Stomach (tissue), 8 donors: ENCODE measurements at regions not wholly inside any gene's neighbourhood (a gene's known extent, or its start where the extent isn't known, plus 50 kb on each side); places are given as distances from the start of the nearest gene placed in this dataset.
A peak's percentile ranks its signal among the peaks of the same experiment; 100 is the strongest.

Experiments used
- DNase-seq, 2 donors: peaks; one replicate each; pipeline versions ENCODE4 v3.0.0 to v3.0.0-alpha.2; 2013 to 2019
- H3K27ac ChIP-seq, 5 donors: fragments of 200-600 bp in 4 of 5; sonication (generic) in 4 of 5; one replicate each; pipeline ENCODE4 v1.5.1; 2013 to 2019; ENCODE audit warnings: mild to moderate bottlenecking in 1 of 5, moderate library complexity in 1 of 5
- H3K27me3 ChIP-seq, 3 donors: fragments of 200-600 bp; sonication (generic); one replicate each; pipeline ENCODE4 v1.5.1; 2017 to 2019; ENCODE audit warnings: mixed run types in 1 of 3
- H3K36me3 ChIP-seq, 4 donors: fragments of 200-600 bp; sonication (generic); 1 replicate in 3 of 4; 2 replicates in 1 of 4; pipeline ENCODE4 v1.5.1; 2016 to 2019
- H3K4me1 ChIP-seq, 4 donors: fragments of 200-600 bp; sonication (generic); one replicate each; pipeline ENCODE4 v1.5.1; 2016 to 2019
- H3K4me3 ChIP-seq, 4 donors: fragments of 200-600 bp; sonication (generic) in 3 of 4; one replicate each; pipeline ENCODE4 v1.5.1; 2016 to 2019; ENCODE audit warnings: mild to moderate bottlenecking in 1 of 4
- H3K9me3 ChIP-seq, 4 donors: fragments of 200-600 bp; sonication (generic); one replicate each; pipeline ENCODE4 v1.5.1; 2016 to 2019
- CTCF ChIP-seq, 7 experiments: fragments of 450-650 bp in 4 of 7; fragments of 200-600 bp in 3 of 7; sonication (generic) in 3 of 7; IDR thresholded peaks; one replicate each; pipeline ENCODE4 v1.5.1; 2016 to 2019; ENCODE audit warnings: antibody characterized with exemption in 7 of 7, control low read depth in 2 of 7, mild to moderate bottlenecking in 1 of 7
- EP300 ChIP-seq: sonication (generic); formaldehyde crosslinking; IDR thresholded peaks from one replicate; pipeline ENCODE4 v1.6.1; 2017; ENCODE audit warnings: antibody characterized with exemption
- POLR2A ChIP-seq, 4 donors: fragments of 450-650 bp; IDR thresholded peaks; one replicate each; pipeline ENCODE4 v1.6.1; 2016; ENCODE audit warnings: antibody characterized with exemption in 4 of 4, control low read depth in 2 of 4, mild to moderate bottlenecking in 1 of 4, moderate library complexity in 1 of 4
- POLR2AphosphoS5 ChIP-seq, 3 donors: sonication (generic); formaldehyde crosslinking; IDR thresholded peaks; one replicate each; pipeline ENCODE4 v1.6.1; 2016; ENCODE audit warnings: antibody characterized with exemption in 3 of 3
- WGBS, 5 donors: extraction: QIAGEN DNeasy Blood & Tissue Kit in 3 of 5; methylation state at CpG; one replicate each; pipeline versions ENCODE4 v1.1.5 to v1.1.7; 2013 to 2018; 5-methylcytosine and 5-hydroxymethylcytosine counted together
- intact Hi-C: fragments of 100-400 bp; cut with DNase I; formaldehyde crosslinking; loops from one replicate; pipeline ENCODE4 v1.15.1; 2023; ENCODE audit warnings: low total_unique reads
- donor health status: healthy with polysubstance abuse.
- donor health status: Bipolar disorder and iron deficiency.
- donor health status: healthy.

- 43 to 57% (median 51%) methylated on average over 3 of the region's 3 CpGs for WGBS, 5 donors
- no peaks in the 10 kb centered on the region for H3K4me1 ChIP-seq
- H3K4me3 ChIP-seq, result no peak overlapping the region
- H3K27ac ChIP-seq, result peak overlapping the region in 1 of 5 donors; percentile 64
- TF ChIP-seq EP300 (no peak), POLR2AphosphoS5 (IDR thresholded peaks at IDR 0.05) (no peak)
- H3K9me3 ChIP-seq, result no peaks in the 10 kb centered on the region
- intact Hi-C loops, result no loop called here
- H3K27me3 ChIP-seq, result no peaks in the 10 kb centered on the region
- H3K36me3 ChIP-seq, result no peaks in the 10 kb centered on the region
- DNase-seq, result no peak
Measured at GRCh38 chr3:150141790-150142326, 171.2 kb upstream of the PFN2 start.

- H3K27ac ChIP-seq, result peak overlapping the region in 1 of 5 donors; percentile 64
- H3K36me3 ChIP-seq, result no peaks in the 10 kb centered on the region
- peaks cover 0 to 5% (median 0%) of the 10 kb centered on the region in 4 donors for H3K4me1 ChIP-seq
- 88 to 92% (median 90%) methylated on average over 14 of the region's 14 CpGs for WGBS, 5 donors
- no peaks in the 10 kb centered on the region for H3K9me3 ChIP-seq
- DNase-seq, result no peak
- intact Hi-C loops, result no loop called here
- no peaks in the 10 kb centered on the region for H3K27me3 ChIP-seq
- TF ChIP-seq EP300 (no peak), POLR2AphosphoS5 (IDR thresholded peaks at IDR 0.05) (no peak), CTCF (IDR thresholded peaks at IDR 0.05) (no peak), POLR2A (IDR thresholded peaks at IDR 0.05) (no peak)
- no peak overlapping the region for H3K4me3 ChIP-seq
Measured at GRCh38 chr3:150140614-150141321, 170.1 kb upstream of the PFN2 start.

- intact Hi-C loops, result loop anchor here (5.0 kb wide), 1 partner anchor 132 kb away; no protein-coding TSS in a partner anchor
- DNase-seq, result no peak
Measured at GRCh38 chr3:150138824-150139223, 168.1 kb upstream of the PFN2 start.

GRCh38 chr3:150136242-150136641, 165.5 kb upstream of the PFN2 start:
- no peaks in the 10 kb centered on the region for H3K27me3 ChIP-seq
- TF ChIP-seq POLR2A (IDR thresholded peaks at IDR 0.05) (no peak), CTCF (IDR thresholded peaks at IDR 0.05) (no peak), EP300 (no peak), POLR2AphosphoS5 (IDR thresholded peaks at IDR 0.05) (no peak)
- no peak for DNase-seq
- H3K9me3 ChIP-seq, result no peaks in the 10 kb centered on the region
- H3K27ac ChIP-seq, result peak overlapping the region in 1 of 5 donors; percentile 7
- intact Hi-C loops, result loop anchor here (5.0 kb wide), 1 partner anchor 129 kb away; no protein-coding TSS in a partner anchor
- H3K4me3 ChIP-seq, result no peak overlapping the region
- H3K4me1 ChIP-seq, result peaks cover 0 to 5% (median 0%) of the 10 kb centered on the region in 4 donors
- no peaks in the 10 kb centered on the region for H3K36me3 ChIP-seq

More at GRCh38 chr3:150138824-150139223, 168.1 kb upstream of the PFN2 start:
- WGBS, 5 donors, result 89 to 97% (median 92%) methylated on average over 3 of the region's 3 CpGs
- TF ChIP-seq EP300, result no peak
- TF ChIP-seq POLR2AphosphoS5 (IDR thresholded peaks at IDR 0.05), result no peak
- TF ChIP-seq CTCF (IDR thresholded peaks at IDR 0.05), result no peak
- TF ChIP-seq POLR2A (IDR thresholded peaks at IDR 0.05), result no peak
- Histone ChIP-seq H3K36me3 (no peaks in the 10 kb centered on the region), H3K27me3 (no peaks in the 10 kb centered on the region), H3K9me3 (no peaks in the 10 kb centered on the region), H3K4me1 (peaks cover 0 to 5% (median 0%) of the 10 kb centered on the region in 4 donors), H3K4me3 (no peak overlapping the region), H3K27ac (no peak overlapping the region)
